Nephron progenitor cell (in vitro differentiated cells): ENCODE measurements at regions not wholly inside any gene's neighbourhood (a gene's known extent, or its start where the extent isn't known, plus 50 kb on each side); places are given as distances from the start of the nearest gene placed in this dataset.
A peak's percentile ranks its signal among the peaks of the same experiment; 100 is the strongest.

Experiments used
- DNase-seq: peaks from one replicate; pipeline ENCODE4 v3.0.0; 2021
- H3K27ac Mint-ChIP-seq: 2 replicates; pipeline ENCODE4 v1.8.0; 2021; ENCODE audit warnings: mild to moderate bottlenecking, moderate library complexity, mixed read lengths
- H3K27me3 Mint-ChIP-seq: 2 replicates; pipeline ENCODE4 v1.8.0; 2021; ENCODE audit warnings: mild to moderate bottlenecking, low read depth, mixed read lengths; ENCODE audit not compliant: poor library complexity
- H3K36me3 Mint-ChIP-seq: 2 replicates; pipeline ENCODE4 v1.8.0; 2021; ENCODE audit warnings: low read depth, mixed read lengths
- H3K4me1 Mint-ChIP-seq: 2 replicates; pipeline ENCODE4 v1.8.0; 2021; ENCODE audit warnings: mixed read lengths
- H3K4me3 Mint-ChIP-seq: 2 replicates; pipeline ENCODE4 v1.8.0; 2021; ENCODE audit warnings: mild to moderate bottlenecking, moderate library complexity, mixed read lengths
- H3K9me3 Mint-ChIP-seq: 2 replicates; pipeline ENCODE4 v1.8.0; 2021; ENCODE audit warnings: mild to moderate bottlenecking, moderate library complexity, mixed read lengths
- TF ChIP-seq, protein P1 (sequence below): fragments of 200-600 bp; sonication (generic); IDR thresholded peaks from 2 replicates; pipeline ENCODE4 v1.5.0; 2021; ENCODE audit warnings: antibody characterized with exemption

DNA sequence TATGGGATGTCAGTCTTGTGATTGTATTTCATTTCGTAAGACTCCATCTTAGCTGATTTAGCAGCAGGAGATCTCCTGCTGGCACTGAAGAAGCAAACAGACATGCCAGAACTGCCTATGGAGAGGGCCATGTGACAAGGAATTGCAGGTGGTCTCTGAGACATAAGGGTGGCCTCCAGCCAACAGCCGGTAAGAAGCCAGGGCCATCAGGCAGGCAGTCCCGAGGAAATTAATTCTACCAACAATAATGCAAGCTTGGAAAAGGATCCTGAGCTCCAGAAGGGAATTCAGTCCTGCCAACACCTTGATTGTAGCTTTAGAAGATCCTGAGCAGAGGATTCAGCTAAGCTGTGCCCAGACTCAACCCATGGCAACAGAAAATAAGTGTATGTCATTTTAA lies 87.1 kb upstream of the DNAJC10 start:
- no peak for DNase-seq
- Mint-ChIP-seq H3K4me1 (no peaks in the 10 kb centered on the region), H3K27me3 (no peaks in the 10 kb centered on the region), H3K9me3 (no peaks in the 10 kb centered on the region), H3K4me3 (no peak overlapping the region), H3K27ac (no peak overlapping the region), H3K36me3 (no peaks in the 10 kb centered on the region)
- TF ChIP-seq, protein P1, sequence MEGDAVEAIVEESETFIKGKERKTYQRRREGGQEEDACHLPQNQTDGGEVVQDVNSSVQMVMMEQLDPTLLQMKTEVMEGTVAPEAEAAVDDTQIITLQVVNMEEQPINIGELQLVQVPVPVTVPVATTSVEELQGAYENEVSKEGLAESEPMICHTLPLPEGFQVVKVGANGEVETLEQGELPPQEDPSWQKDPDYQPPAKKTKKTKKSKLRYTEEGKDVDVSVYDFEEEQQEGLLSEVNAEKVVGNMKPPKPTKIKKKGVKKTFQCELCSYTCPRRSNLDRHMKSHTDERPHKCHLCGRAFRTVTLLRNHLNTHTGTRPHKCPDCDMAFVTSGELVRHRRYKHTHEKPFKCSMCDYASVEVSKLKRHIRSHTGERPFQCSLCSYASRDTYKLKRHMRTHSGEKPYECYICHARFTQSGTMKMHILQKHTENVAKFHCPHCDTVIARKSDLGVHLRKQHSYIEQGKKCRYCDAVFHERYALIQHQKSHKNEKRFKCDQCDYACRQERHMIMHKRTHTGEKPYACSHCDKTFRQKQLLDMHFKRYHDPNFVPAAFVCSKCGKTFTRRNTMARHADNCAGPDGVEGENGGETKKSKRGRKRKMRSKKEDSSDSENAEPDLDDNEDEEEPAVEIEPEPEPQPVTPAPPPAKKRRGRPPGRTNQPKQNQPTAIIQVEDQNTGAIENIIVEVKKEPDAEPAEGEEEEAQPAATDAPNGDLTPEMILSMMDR = no peak

DNA sequence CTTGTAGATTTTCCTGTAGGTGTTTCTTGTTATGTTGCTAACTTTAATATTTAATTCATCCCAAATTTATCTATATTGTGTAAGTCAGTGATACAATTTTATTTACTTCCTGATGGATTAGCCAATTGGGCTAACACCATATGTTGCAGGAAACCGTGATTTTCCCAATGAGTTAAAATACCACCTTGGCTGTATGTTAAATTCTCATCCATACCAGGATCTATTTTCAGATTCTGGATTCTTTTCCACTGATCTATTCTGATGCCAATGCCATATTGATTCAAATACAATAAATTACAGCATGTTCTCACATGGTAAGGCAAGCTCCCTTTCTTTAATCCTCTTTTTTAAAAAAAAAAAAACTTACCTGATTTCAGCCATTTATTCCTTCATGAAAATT lies 85.8 kb upstream of the DNAJC10 start:
- no peaks in the 10 kb centered on the region for H3K4me1 Mint-ChIP-seq
- H3K27me3 Mint-ChIP-seq = no peaks in the 10 kb centered on the region
- no peak overlapping the region for H3K4me3 Mint-ChIP-seq
- H3K36me3 Mint-ChIP-seq = no peaks in the 10 kb centered on the region
- H3K27ac Mint-ChIP-seq = no peak overlapping the region
- no peak for DNase-seq
- no peaks in the 10 kb centered on the region for H3K9me3 Mint-ChIP-seq
- TF ChIP-seq, protein P1 = no peak

DNA sequence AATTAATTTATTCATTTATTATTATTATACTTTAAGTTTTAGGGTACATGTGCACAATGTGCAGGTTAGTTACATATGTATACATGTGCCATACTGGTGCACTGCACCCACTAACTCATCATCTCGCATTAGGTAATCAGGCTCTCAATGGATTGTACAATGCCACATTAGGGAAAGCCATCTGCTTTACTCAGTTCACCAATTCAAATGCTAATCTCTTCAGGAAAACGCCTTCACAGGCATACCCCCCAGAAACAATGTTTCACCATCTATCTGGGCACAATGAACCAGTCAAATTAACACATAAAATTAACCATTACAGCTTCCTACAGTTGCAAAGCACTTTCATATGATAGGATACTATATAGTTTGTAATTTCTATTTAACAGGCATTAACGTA lies 84.8 kb upstream of the DNAJC10 start:
- no peak for DNase-seq
- no peaks in the 10 kb centered on the region for H3K4me1 Mint-ChIP-seq

DNA sequence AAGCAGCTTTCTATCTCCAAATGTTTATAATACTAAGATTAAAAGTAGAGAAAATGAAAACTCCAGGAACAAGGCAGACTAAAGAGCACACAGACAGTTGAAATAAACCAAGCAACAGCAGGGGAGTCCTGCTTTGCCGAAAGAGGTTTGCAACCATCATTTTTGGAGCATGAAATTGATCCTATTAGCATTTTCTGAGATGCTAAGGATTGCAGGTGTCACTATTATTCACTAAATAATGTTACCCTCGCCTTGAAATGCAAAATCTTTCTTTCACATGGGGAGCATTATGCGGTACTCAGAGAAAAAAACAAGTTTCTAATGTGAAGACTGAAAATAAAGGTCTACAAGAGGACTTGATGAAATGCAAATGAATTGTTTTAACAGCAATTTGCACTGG lies 81.7 kb upstream of the DNAJC10 start:
- Mint-ChIP-seq H3K4me1 (peaks cover 13% of the 10 kb centered on the region), H3K27me3 (no peaks in the 10 kb centered on the region), H3K27ac (no peak overlapping the region), H3K4me3 (no peak overlapping the region), H3K36me3 (no peaks in the 10 kb centered on the region), H3K9me3 (no peaks in the 10 kb centered on the region)
- TF ChIP-seq, protein P1 = no peak
- DNase-seq = no peak

More for the DNA sequence above, 84.8 kb upstream of the DNAJC10 start:
- Mint-ChIP-seq H3K27me3 (no peaks in the 10 kb centered on the region), H3K9me3 (no peaks in the 10 kb centered on the region), H3K4me3 (no peak overlapping the region), H3K27ac (no peak overlapping the region), H3K36me3 (no peaks in the 10 kb centered on the region)
- TF ChIP-seq, protein P1 = no peak

DNA sequence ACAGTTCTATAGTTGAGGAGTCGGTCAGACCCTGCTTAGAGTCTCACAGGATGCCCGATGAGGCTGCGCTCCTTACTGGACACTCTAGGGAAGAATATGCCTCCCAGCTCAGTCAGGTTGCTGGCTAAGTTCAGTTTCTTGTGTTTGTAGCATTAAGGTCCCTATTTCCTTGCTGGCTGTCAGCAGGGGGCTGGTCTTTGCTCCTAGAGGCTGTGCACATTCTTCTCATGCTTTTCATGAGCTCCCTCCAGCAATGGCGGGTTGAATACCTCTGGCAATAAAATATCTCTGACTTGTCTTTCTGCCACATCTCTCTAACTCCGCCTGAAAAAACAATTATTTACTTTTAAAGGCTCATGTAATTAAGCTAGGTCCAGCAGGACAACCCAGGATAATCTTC lies 79.4 kb upstream of the DNAJC10 start:
- Mint-ChIP-seq H3K27me3 (no peaks in the 10 kb centered on the region), H3K4me3 (no peak overlapping the region), H3K27ac (no peak overlapping the region), H3K9me3 (no peaks in the 10 kb centered on the region), H3K4me1 (peaks cover 13% of the 10 kb centered on the region), H3K36me3 (no peaks in the 10 kb centered on the region)
- TF ChIP-seq, protein P1 = no peak
- DNase-seq = peak; percentile 22

DNA sequence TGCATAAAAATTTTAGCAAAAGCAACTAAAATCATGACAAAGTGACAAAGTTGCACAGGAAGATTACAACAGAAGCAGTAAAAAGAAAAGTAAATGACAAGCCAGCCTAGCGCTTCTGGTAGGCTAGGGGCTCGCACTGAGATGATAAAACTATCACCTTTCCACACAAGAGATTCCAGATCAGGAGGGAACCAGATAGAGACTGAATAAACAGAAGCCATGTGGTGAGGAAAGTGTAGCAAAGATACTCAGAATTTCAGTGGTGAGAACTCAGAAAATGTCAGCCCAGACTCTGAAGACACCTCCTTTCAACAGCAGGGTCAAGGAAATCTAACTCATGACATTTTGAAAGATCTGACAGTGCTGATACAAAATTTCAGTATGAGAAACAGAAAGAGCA lies 77.4 kb upstream of the DNAJC10 start:
- no peak overlapping the region for H3K4me3 Mint-ChIP-seq
- peak overlapping the region; percentile 14 for H3K27ac Mint-ChIP-seq
- TF ChIP-seq, protein P1 = no peak
- no peaks in the 10 kb centered on the region for H3K36me3 Mint-ChIP-seq
- no peaks in the 10 kb centered on the region for H3K27me3 Mint-ChIP-seq
- no peak for DNase-seq
- H3K9me3 Mint-ChIP-seq = no peaks in the 10 kb centered on the region
- peaks cover 13% of the 10 kb centered on the region for H3K4me1 Mint-ChIP-seq
